ENCODE measurements at regions not wholly inside any gene's neighbourhood (a gene's known extent, or its start where the extent isn't known, plus 50 kb on each side); places are given as distances from the start of the nearest gene placed in this dataset.

DNA sequence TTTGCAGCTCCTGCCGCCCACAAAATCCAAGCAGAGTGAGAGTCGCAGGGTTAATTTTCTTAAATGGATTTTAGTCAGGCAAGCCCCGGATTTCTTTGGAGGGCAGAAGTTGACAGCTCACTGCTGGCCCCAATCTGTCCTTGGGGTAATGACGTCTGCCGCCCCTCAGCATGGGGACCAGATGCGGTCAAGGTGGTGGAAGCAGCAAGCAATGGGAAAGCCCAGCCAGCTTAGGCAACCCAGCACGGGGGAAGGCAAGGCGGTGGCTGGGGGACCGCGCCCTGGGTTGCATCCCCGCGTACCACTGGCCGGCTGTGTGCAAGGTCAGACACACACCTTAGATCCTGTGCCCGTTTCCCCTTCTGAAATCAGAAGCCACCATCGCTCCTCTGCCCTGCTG is 321.7 kb downstream of the C16orf95 start:
- no peaks in the 10 kb centered on the region for H3K79me2 ChIP-seq (ENCODE audit: low read length)
- no peak for DNase-seq
- no peak overlapping the region for H3K27ac ChIP-seq (ENCODE audit: low read length)
- H3K27me3 ChIP-seq (replicated peaks; ENCODE audit: insufficient read depth, low read length) = peaks cover 69% of the 10 kb centered on the region
- no peaks in the 10 kb centered on the region for H3K9me2 ChIP-seq (replicated peaks; ENCODE audit: insufficient read depth, low read length)
- no peaks in the 10 kb centered on the region for H3K9me3 ChIP-seq (replicated peaks; ENCODE audit: insufficient read depth, low read length)
- no peaks in the 10 kb centered on the region for H3K36me3 ChIP-seq (replicated peaks; ENCODE audit: insufficient read depth, low read length)
- no peak overlapping the region for H3K4me2 ChIP-seq (ENCODE audit: low read depth, low read length)
- no peak overlapping the region for H3K4me3 ChIP-seq (ENCODE audit: low read length)
- no peaks in the 10 kb centered on the region for H3K4me1 ChIP-seq (ENCODE audit: low read length)
- no peak overlapping the region for H2AFZ ChIP-seq (ENCODE audit: low read length)
- no peaks in the 10 kb centered on the region for H4K20me1 ChIP-seq (ENCODE audit: insufficient read depth, low read length)
- H3F3A ChIP-seq (ENCODE audit: insufficient read depth, low read length) = no peaks in the 10 kb centered on the region
- TF ChIP-seq, protein P1, sequence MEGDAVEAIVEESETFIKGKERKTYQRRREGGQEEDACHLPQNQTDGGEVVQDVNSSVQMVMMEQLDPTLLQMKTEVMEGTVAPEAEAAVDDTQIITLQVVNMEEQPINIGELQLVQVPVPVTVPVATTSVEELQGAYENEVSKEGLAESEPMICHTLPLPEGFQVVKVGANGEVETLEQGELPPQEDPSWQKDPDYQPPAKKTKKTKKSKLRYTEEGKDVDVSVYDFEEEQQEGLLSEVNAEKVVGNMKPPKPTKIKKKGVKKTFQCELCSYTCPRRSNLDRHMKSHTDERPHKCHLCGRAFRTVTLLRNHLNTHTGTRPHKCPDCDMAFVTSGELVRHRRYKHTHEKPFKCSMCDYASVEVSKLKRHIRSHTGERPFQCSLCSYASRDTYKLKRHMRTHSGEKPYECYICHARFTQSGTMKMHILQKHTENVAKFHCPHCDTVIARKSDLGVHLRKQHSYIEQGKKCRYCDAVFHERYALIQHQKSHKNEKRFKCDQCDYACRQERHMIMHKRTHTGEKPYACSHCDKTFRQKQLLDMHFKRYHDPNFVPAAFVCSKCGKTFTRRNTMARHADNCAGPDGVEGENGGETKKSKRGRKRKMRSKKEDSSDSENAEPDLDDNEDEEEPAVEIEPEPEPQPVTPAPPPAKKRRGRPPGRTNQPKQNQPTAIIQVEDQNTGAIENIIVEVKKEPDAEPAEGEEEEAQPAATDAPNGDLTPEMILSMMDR (IDR thresholded peaks at IDR 0.05; ENCODE audit: low read length) = no peak
- no peak for TF ChIP-seq EZH2phosphoT487 (IDR thresholded peaks at IDR 0.05; ENCODE audit: low read length)
- TF ChIP-seq EZH2 (optimal IDR thresholded peaks at IDR 0.05; ENCODE audit: low read depth, low read length) = no peak
- H3K9ac ChIP-seq (ENCODE audit: low read length) = no peak overlapping the region

- H4K20me1 ChIP-seq (ENCODE audit: insufficient read depth, low read length) = no peaks in the 10 kb centered on the region
- H3K9ac ChIP-seq (ENCODE audit: low read length) = no peak overlapping the region
- peaks cover 64% of the 10 kb centered on the region for H3K27me3 ChIP-seq (replicated peaks; ENCODE audit: insufficient read depth, low read length)
- no peak for DNase-seq
- no peaks in the 10 kb centered on the region for H3K36me3 ChIP-seq (replicated peaks; ENCODE audit: insufficient read depth, low read length)
- no peaks in the 10 kb centered on the region for H3F3A ChIP-seq (ENCODE audit: insufficient read depth, low read length)
- H2AFZ ChIP-seq (ENCODE audit: low read length) = no peak overlapping the region
- no peaks in the 10 kb centered on the region for H3K9me3 ChIP-seq (replicated peaks; ENCODE audit: insufficient read depth, low read length)
- no peak overlapping the region for H3K27ac ChIP-seq (ENCODE audit: low read length)
- no peak for TF ChIP-seq EZH2phosphoT487 (IDR thresholded peaks at IDR 0.05; ENCODE audit: low read length)
- TF ChIP-seq EZH2 (optimal IDR thresholded peaks at IDR 0.05; ENCODE audit: low read depth, low read length) = no peak
- TF ChIP-seq, protein P1 (IDR thresholded peaks at IDR 0.05; ENCODE audit: low read length) = no peak
- no peaks in the 10 kb centered on the region for H3K79me2 ChIP-seq (ENCODE audit: low read length)
- H3K4me3 ChIP-seq (ENCODE audit: low read length) = no peak overlapping the region
- H3K4me1 ChIP-seq (ENCODE audit: low read length) = no peaks in the 10 kb centered on the region
- H3K4me2 ChIP-seq (ENCODE audit: low read depth, low read length) = no peak overlapping the region
- H3K9me2 ChIP-seq (replicated peaks; ENCODE audit: insufficient read depth, low read length) = no peaks in the 10 kb centered on the region
Observed at GRCh38 chr16:86996081-86996480, 321.1 kb downstream of the C16orf95 start.

- Histone ChIP-seq H3K36me3 (replicated peaks; ENCODE audit: insufficient read depth, low read length) (no peaks in the 10 kb centered on the region), H3K4me1 (ENCODE audit: low read length) (no peaks in the 10 kb centered on the region), H3K9me3 (replicated peaks; ENCODE audit: insufficient read depth, low read length) (no peaks in the 10 kb centered on the region), H3K9ac (ENCODE audit: low read length) (no peak overlapping the region), H3K27ac (ENCODE audit: low read length) (no peak overlapping the region), H3F3A (ENCODE audit: insufficient read depth, low read length) (no peaks in the 10 kb centered on the region), H3K27me3 (replicated peaks; ENCODE audit: insufficient read depth, low read length) (peaks cover 54% of the 10 kb centered on the region), H3K9me2 (replicated peaks; ENCODE audit: insufficient read depth, low read length) (no peaks in the 10 kb centered on the region), H2AFZ (ENCODE audit: low read length) (no peak overlapping the region), H3K79me2 (ENCODE audit: low read length) (no peaks in the 10 kb centered on the region), H4K20me1 (ENCODE audit: insufficient read depth, low read length) (no peaks in the 10 kb centered on the region), H3K4me2 (ENCODE audit: low read depth, low read length) (no peak overlapping the region), H3K4me3 (ENCODE audit: low read length) (no peak overlapping the region)
- no peak for DNase-seq
- TF ChIP-seq EZH2phosphoT487 (IDR thresholded peaks at IDR 0.05; ENCODE audit: low read length) = no peak
- TF ChIP-seq, protein P1 (IDR thresholded peaks at IDR 0.05; ENCODE audit: low read length) = no peak
- no peak for TF ChIP-seq EZH2 (optimal IDR thresholded peaks at IDR 0.05; ENCODE audit: low read depth, low read length)
Observed at GRCh38 chr16:86997058-86997457, 320.1 kb downstream of the C16orf95 start.
